PC-9 (cell line): ENCODE measurements at regions not wholly inside any gene's neighbourhood (a gene's known extent, or its start where the extent isn't known, plus 50 kb on each side); places are given as distances from the start of the nearest gene placed in this dataset.

Experiments used
- BruUV-seq: library from RNA; stranded (reverse); fragments of 400-500 nt; replicated peaks from 2 replicates; lab custom pipeline; 2021; lab: Mats Ljungman, UMichigan
- CTCF ChIA-PET: fragments of 300-600 bp; sonication (Branson Sonifier 250); formaldehyde crosslinking; loops from one replicate; lab custom pipeline; 2022; ENCODE audit warnings: antibody characterized with exemption; lab: Charles Lee
- POLR2A ChIA-PET: fragments of 300-600 bp; sonication (Branson Sonifier 250); formaldehyde crosslinking; loops from one replicate; lab custom pipeline; 2022; ENCODE audit warnings: antibody characterized with exemption; ENCODE audit not compliant: unreplicated experiment; lab: Charles Lee
- DNase-seq, 2 experiments: peaks; one replicate each; pipeline versions ENCODE4 v3.0.0 to v3.0.0-alpha.2; 2015 to 2022; ENCODE audit warnings: mixed read lengths in 1 of 2
- H2AFZ ChIP-seq: fragments of 200-600 bp; sonication (generic); 2 replicates; pipeline ENCODE4 v1.8.1; 2017; ENCODE audit warnings: antibody characterized with exemption
- H3F3A ChIP-seq: fragments of 200-600 bp; sonication (generic); 2 replicates; pipeline ENCODE4 v1.8.1; 2017; ENCODE audit warnings: antibody characterized with exemption, mild to moderate bottlenecking, low read depth; ENCODE audit not compliant: insufficient read depth
- H3K27ac ChIP-seq: fragments of 200-600 bp; sonication (generic); 2 replicates; pipeline ENCODE4 v1.6.1; 2016; ENCODE audit warnings: mixed run types
- H3K27me3 ChIP-seq: fragments of 200-600 bp; sonication (generic); 2 replicates; pipeline ENCODE4 v1.6.1; 2016; ENCODE audit warnings: low read depth, mixed run types; ENCODE audit not compliant: insufficient read depth
- H3K36me3 ChIP-seq: fragments of 200-600 bp; sonication (generic); 2 replicates; pipeline ENCODE4 v1.6.1; 2016; ENCODE audit warnings: low read depth, mixed run types
- H3K4me1 ChIP-seq: fragments of 200-600 bp; sonication (generic); replicated peaks from 2 replicates; pipeline ENCODE4 v1.6.1; 2016; ENCODE audit warnings: mixed run types; ENCODE audit not compliant: insufficient read depth
- H3K4me2 ChIP-seq: fragments of 200-600 bp; sonication (generic); 2 replicates; pipeline ENCODE4 v1.6.1; 2017; ENCODE audit warnings: mixed run types
- H3K4me3 ChIP-seq: fragments of 200-600 bp; sonication (generic); 2 replicates; pipeline ENCODE4 v1.6.1; 2016; ENCODE audit warnings: mixed run types
- H3K79me2 ChIP-seq: fragments of 200-600 bp; sonication (generic); 2 replicates; pipeline ENCODE4 v1.6.1; 2017; ENCODE audit warnings: low read depth, mixed run types
- H3K9me2 ChIP-seq: fragments of 200-600 bp; sonication (generic); 2 replicates; pipeline ENCODE4 v1.8.1; 2017; ENCODE audit warnings: mild to moderate bottlenecking; ENCODE audit not compliant: insufficient read depth
- H3K9me3 ChIP-seq: fragments of 200-600 bp; sonication (generic); 2 replicates; pipeline ENCODE4 v1.8.1; 2016; ENCODE audit warnings: low read depth; ENCODE audit not compliant: insufficient read depth
- H4K20me1 ChIP-seq: fragments of 200-600 bp; sonication (generic); 2 replicates; pipeline ENCODE4 v1.8.1; 2017; ENCODE audit not compliant: insufficient read depth
- CTCF ChIP-seq: fragments of 200-600 bp; sonication (generic); conservative IDR thresholded peaks from 2 replicates; pipeline ENCODE4 v1.6.1; 2017; ENCODE audit warnings: mixed run types, antibody characterized with exemption, mild to moderate bottlenecking, moderate library complexity
- EZH2 ChIP-seq: fragments of 200-600 bp; sonication (generic); IDR thresholded peaks from 2 replicates; pipeline ENCODE4 v1.8.0; 2017; ENCODE audit warnings: antibody characterized with exemption, low read depth
- intact Hi-C: fragments of 100-400 bp; cut with micrococcal nuclease; formaldehyde crosslinking; loops from one replicate; pipeline ENCODE4 v1.10.0; 2022; ENCODE audit not compliant: unreplicated experiment

- intact Hi-C loops = loop anchor here (10.0 kb wide), 1 partner anchor 55 kb away; no protein-coding TSS in a partner anchor
- no TSS peak for BruUV-seq
- ChIA-PET CTCF (no interaction called here), POLR2A (no interaction called here)
- TF ChIP-seq CTCF (no peak), EZH2 (no peak)
- Histone ChIP-seq H3K36me3 (no peaks in the 10 kb centered on the region), H3K4me1 (no peaks in the 10 kb centered on the region), H2AFZ (no peak overlapping the region), H3K9me2 (no peaks in the 10 kb centered on the region), H3F3A (no peaks in the 10 kb centered on the region), H4K20me1 (no peaks in the 10 kb centered on the region), H3K27ac (no peak overlapping the region), H3K27me3 (no peaks in the 10 kb centered on the region), H3K79me2 (no peaks in the 10 kb centered on the region), H3K4me2 (no peak overlapping the region), H3K9me3 (no peaks in the 10 kb centered on the region), H3K4me3 (no peak overlapping the region)
- DNase-seq = no peak
Measured at GRCh38 chr4:133929531-133930239, 271.9 kb downstream of the PABPC4L start.

- intact Hi-C loops = loop anchor here (10.0 kb wide), 1 partner anchor 63 kb away; no protein-coding TSS in a partner anchor
- Histone ChIP-seq H3K27me3 (no peaks in the 10 kb centered on the region), H3K9me2 (no peaks in the 10 kb centered on the region), H3K9me3 (no peaks in the 10 kb centered on the region), H2AFZ (no peak overlapping the region), H3K4me2 (no peak overlapping the region), H3F3A (no peaks in the 10 kb centered on the region), H3K79me2 (no peaks in the 10 kb centered on the region), H4K20me1 (no peaks in the 10 kb centered on the region), H3K4me1 (no peaks in the 10 kb centered on the region), H3K27ac (no peak overlapping the region), H3K4me3 (no peak overlapping the region), H3K36me3 (no peaks in the 10 kb centered on the region)
- CTCF ChIA-PET = no interaction called here
- POLR2A ChIA-PET = no interaction called here
- no TSS peak for BruUV-seq
- DNase-seq = no peak
- TF ChIP-seq EZH2 (no peak), CTCF (no peak)
Measured at GRCh38 chr4:133921280-133922195, 280.1 kb downstream of the PABPC4L start.

- TF ChIP-seq CTCF = no peak
- TF ChIP-seq EZH2 = no peak
Measured at GRCh38 chr4:133920236-133920635, 281.4 kb downstream of the PABPC4L start.

More at GRCh38 chr4:133920236-133920635, 281.4 kb downstream of the PABPC4L start:
- H3K27ac ChIP-seq = no peak overlapping the region
- H3K4me3 ChIP-seq = no peak overlapping the region
- no peaks in the 10 kb centered on the region for H3K9me2 ChIP-seq
- no peaks in the 10 kb centered on the region for H3F3A ChIP-seq
- DNase-seq = no peak
- ChIA-PET CTCF (no interaction called here), POLR2A (no interaction called here)
- H3K9me3 ChIP-seq = no peaks in the 10 kb centered on the region
- H3K27me3 ChIP-seq = no peaks in the 10 kb centered on the region
- no peak overlapping the region for H2AFZ ChIP-seq
- no peaks in the 10 kb centered on the region for H3K36me3 ChIP-seq
- H3K4me2 ChIP-seq = no peak overlapping the region
- intact Hi-C loops = loop anchor here (10.0 kb wide), 1 partner anchor 65 kb away; no protein-coding TSS in a partner anchor
- H3K79me2 ChIP-seq = no peaks in the 10 kb centered on the region
- H4K20me1 ChIP-seq = no peaks in the 10 kb centered on the region
- no TSS peak for BruUV-seq
- H3K4me1 ChIP-seq = no peaks in the 10 kb centered on the region
